Left ventricle myocardium inferior (tissue), 1 donor: ENCODE measurements at regions not wholly inside any gene's neighbourhood (a gene's known extent, or its start where the extent isn't known, plus 50 kb on each side); places are given as distances from the start of the nearest gene placed in this dataset.

Experiments used
- DNase-seq: peaks from one replicate; pipeline ENCODE4 v3.0.0-alpha.2; 2020
- H3K27ac ChIP-seq: fragments of 200-600 bp; replicated peaks from 2 replicates; pipeline ENCODE4 v1.8.0; 2021
- H3K27me3 ChIP-seq: fragments of 200-600 bp; 2 replicates; pipeline ENCODE4 v1.8.0; 2021; ENCODE audit warnings: low read depth
- H3K36me3 ChIP-seq: fragments of 200-600 bp; 2 replicates; pipeline ENCODE4 v1.8.0; 2021
- H3K4me1 ChIP-seq: fragments of 200-600 bp; 2 replicates; pipeline ENCODE4 v1.8.0; 2021
- H3K4me3 ChIP-seq: fragments of 200-600 bp; 2 replicates; pipeline ENCODE4 v1.8.0; 2021; ENCODE audit warnings: mild to moderate bottlenecking, moderate library complexity
- H3K9me3 ChIP-seq: fragments of 200-600 bp; replicated peaks from 2 replicates; pipeline ENCODE4 v1.8.0; 2021
- CTCF ChIP-seq: fragments of 200-600 bp; IDR thresholded peaks from 2 replicates; pipeline ENCODE4 v1.8.0; 2021; ENCODE audit warnings: antibody characterized with exemption, mild to moderate bottlenecking, borderline replicate concordance
- intact Hi-C: fragments of 100-400 bp; cut with micrococcal nuclease; formaldehyde crosslinking; loops from one replicate; pipeline ENCODE4 v1.11.0; 2022
- donor health status: DM: no; HTN: yes; CAD: no; lungs with severe emphysema.

GRCh38 chr1:193358419-193358818 is 172.0 kb upstream of the B3GALT2 start:
- intact Hi-C loops: no loop called here
- no peak overlapping the region for H3K4me3 ChIP-seq
- H3K4me1 ChIP-seq: peaks cover 6% of the 10 kb centered on the region
- no peak overlapping the region for H3K27ac ChIP-seq
- DNase-seq: no peak
- no peaks in the 10 kb centered on the region for H3K36me3 ChIP-seq
- peak; percentile 9 for TF ChIP-seq CTCF
- H3K27me3 ChIP-seq: no peaks in the 10 kb centered on the region
- no peaks in the 10 kb centered on the region for H3K9me3 ChIP-seq

- DNase-seq: peak; percentile 39
Measured at GRCh38 chr1:193356249-193356648, 169.8 kb upstream of the B3GALT2 start.

GRCh38 chr1:193355626-193356025 is 169.2 kb upstream of the B3GALT2 start:
- no peaks in the 10 kb centered on the region for H3K27me3 ChIP-seq
- H3K4me3 ChIP-seq: no peak overlapping the region
- H3K27ac ChIP-seq: peak overlapping the region; percentile 80
- DNase-seq: no peak
- intact Hi-C loops: no loop called here
- H3K9me3 ChIP-seq: no peaks in the 10 kb centered on the region
- peaks cover 6% of the 10 kb centered on the region for H3K4me1 ChIP-seq
- H3K36me3 ChIP-seq: no peaks in the 10 kb centered on the region
- no peak for TF ChIP-seq CTCF

More at GRCh38 chr1:193356249-193356648, 169.8 kb upstream of the B3GALT2 start:
- Histone ChIP-seq H3K27me3 (no peaks in the 10 kb centered on the region), H3K9me3 (no peaks in the 10 kb centered on the region), H3K4me1 (peaks cover 6% of the 10 kb centered on the region), H3K27ac (peak overlapping the region; percentile 80), H3K4me3 (no peak overlapping the region), H3K36me3 (no peaks in the 10 kb centered on the region)
- intact Hi-C loops: no loop called here
- no peak for TF ChIP-seq CTCF

- Histone ChIP-seq H3K27ac (peak overlapping the region; percentile 80), H3K4me1 (peaks cover 6% of the 10 kb centered on the region), H3K9me3 (no peaks in the 10 kb centered on the region), H3K4me3 (no peak overlapping the region), H3K36me3 (no peaks in the 10 kb centered on the region), H3K27me3 (no peaks in the 10 kb centered on the region)
- no peak for TF ChIP-seq CTCF
- intact Hi-C loops: no loop called here
- no peak for DNase-seq
Measured at GRCh38 chr1:193355178-193355577, 168.8 kb upstream of the B3GALT2 start.

- intact Hi-C loops: no loop called here
- TF ChIP-seq CTCF: no peak
- Histone ChIP-seq H3K36me3 (no peaks in the 10 kb centered on the region), H3K4me3 (no peak overlapping the region), H3K9me3 (no peaks in the 10 kb centered on the region), H3K27me3 (no peaks in the 10 kb centered on the region), H3K27ac (no peak overlapping the region), H3K4me1 (no peaks in the 10 kb centered on the region)
- DNase-seq: no peak
Measured at GRCh38 chr1:193348769-193349535, 162.5 kb upstream of the B3GALT2 start.
